HG02588 (cell line): ENCODE measurements at regions not wholly inside any gene's neighbourhood (a gene's known extent, or its start where the extent isn't known, plus 50 kb on each side); places are given as distances from the start of the nearest gene placed in this dataset.
"Not testable (repeated sequence)": the region's sequence is repeated elsewhere in the genome, so short reads cannot be mapped to it uniquely, and the experiment has no call there.

ENCODE experiments used
- ATAC-seq: cut with Tn5 transposase; IDR thresholded peaks from one replicate; pipeline ENCODE4 v1.9.1; 2021; ENCODE audit warnings: mild to moderate bottlenecking, moderate library complexity; ENCODE audit not compliant: unreplicated experiment

- no peak for ATAC-seq
Measured at GRCh38 chr5:94102849-94103248, 361.4 kb upstream of the POU5F2 start.

- not testable (repeated sequence) for ATAC-seq
Measured at GRCh38 chr5:94097384-94097783, 356.0 kb upstream of the POU5F2 start.

GRCh38 chr5:94094793-94095441, 353.5 kb upstream of the POU5F2 start:
- no peak for ATAC-seq

- no peak for ATAC-seq
Measured at GRCh38 chr5:94093300-94093699, 351.9 kb upstream of the POU5F2 start.

- ATAC-seq, result not testable (repeated sequence)
Measured at GRCh38 chr5:94086635-94087034, 345.2 kb upstream of the POU5F2 start.

- no peak for ATAC-seq
Measured at GRCh38 chr5:94086194-94086593, 344.8 kb upstream of the POU5F2 start.

GRCh38 chr5:94082405-94082804, 341.0 kb upstream of the POU5F2 start:
- no peak for ATAC-seq

GRCh38 chr5:94081088-94081487, 339.7 kb upstream of the POU5F2 start:
- ATAC-seq, result no peak

GRCh38 chr5:94080390-94080789, 339.0 kb upstream of the POU5F2 start:
- no peak for ATAC-seq

GRCh38 chr5:94072116-94072515, 330.7 kb upstream of the POU5F2 start:
- ATAC-seq, result no peak

GRCh38 chr5:94066437-94067207, 325.2 kb upstream of the POU5F2 start:
- ATAC-seq, result no peak

- ATAC-seq, result no peak
Measured at GRCh38 chr5:94064025-94064424, 322.6 kb upstream of the POU5F2 start.

GRCh38 chr5:94057655-94058054, 316.3 kb upstream of the POU5F2 start:
- no peak for ATAC-seq

- no peak for ATAC-seq
Measured at GRCh38 chr5:94057217-94057616, 315.8 kb upstream of the POU5F2 start.

- ATAC-seq, result peak; percentile 41
Measured at GRCh38 chr5:94049307-94049922, 308.0 kb upstream of the POU5F2 start.

- no peak for ATAC-seq
Measured at GRCh38 chr5:94045839-94046782, 304.7 kb upstream of the POU5F2 start.

- ATAC-seq, result no peak
Measured at GRCh38 chr5:94043311-94043710, 301.9 kb upstream of the POU5F2 start.

GRCh38 chr5:94040591-94041148, 299.3 kb upstream of the POU5F2 start:
- ATAC-seq, result no peak

- ATAC-seq, result no peak
Measured at GRCh38 chr5:94039101-94039500, 297.7 kb upstream of the POU5F2 start.

- no peak for ATAC-seq
Measured at GRCh38 chr5:94031631-94032030, 290.2 kb upstream of the POU5F2 start.

GRCh38 chr5:94028001-94028400, 286.6 kb upstream of the POU5F2 start:
- no peak for ATAC-seq
